NAMALWA (cell line): ENCODE measurements at regions not wholly inside any gene's neighbourhood (a gene's known extent, or its start where the extent isn't known, plus 50 kb on each side); places are given as distances from the start of the nearest gene placed in this dataset.

Experiments
- DNase-seq: peaks from one replicate; pipeline ENCODE4 v3.0.0-alpha.2; 2015; ENCODE audit warnings: low spot score

- no peak for DNase-seq
Measured at GRCh38 chr14:57943541-57943940, 77.6 kb upstream of the SLC35F4 start.

- DNase-seq, result no peak
Measured at GRCh38 chr14:57943038-57943437, 77.1 kb upstream of the SLC35F4 start.

- DNase-seq, result no peak
Measured at GRCh38 chr14:57939084-57939483, 73.2 kb upstream of the SLC35F4 start.

- DNase-seq, result no peak
Measured at GRCh38 chr14:57938533-57938932, 72.6 kb upstream of the SLC35F4 start.

- no peak for DNase-seq
Measured at GRCh38 chr14:57937676-57938075, 71.8 kb upstream of the SLC35F4 start.

- no peak for DNase-seq
Measured at GRCh38 chr14:57933349-57933748, 67.5 kb upstream of the SLC35F4 start.

GRCh38 chr14:57930241-57930975, 64.5 kb upstream of the SLC35F4 start:
- DNase-seq, result no peak

GRCh38 chr14:57928732-57929131, 62.8 kb upstream of the SLC35F4 start:
- DNase-seq, result peak; percentile 1

- DNase-seq, result no peak
Measured at GRCh38 chr14:57921377-57921776, 55.5 kb upstream of the SLC35F4 start.

- no peak for DNase-seq
Measured at GRCh38 chr14:57918791-57919190, 52.9 kb upstream of the SLC35F4 start.
